GM12801 (cell line): ENCODE measurements at regions not wholly inside any gene's neighbourhood (a gene's known extent, or its start where the extent isn't known, plus 50 kb on each side); places are given as distances from the start of the nearest gene placed in this dataset.

Experiments
- CTCF ChIP-seq: IDR thresholded peaks from one replicate; pipeline ENCODE4 v1.5.1; 2011; ENCODE audit warnings: control low read depth; ENCODE audit not compliant: insufficient read length; ENCODE audit errors: extremely low read depth

- no peak for TF ChIP-seq CTCF
Measured at GRCh38 chr11:110347660-110348059, 51.2 kb upstream of the RDX start.

- no peak for TF ChIP-seq CTCF
Measured at GRCh38 chr11:110349138-110349996, 53.0 kb upstream of the RDX start.

GRCh38 chr11:110355011-110355744 is 58.8 kb upstream of the RDX start:
- no peak for TF ChIP-seq CTCF

GRCh38 chr11:110356762-110357671 is 60.6 kb upstream of the RDX start:
- TF ChIP-seq CTCF, result no peak

- TF ChIP-seq CTCF, result no peak
Measured at GRCh38 chr11:110358336-110358735, 61.9 kb upstream of the RDX start.

- TF ChIP-seq CTCF, result no peak
Measured at GRCh38 chr11:110362971-110363509, 66.6 kb upstream of the RDX start.
